AG09319 (cell line): ENCODE measurements at regions not wholly inside any gene's neighbourhood (a gene's known extent, or its start where the extent isn't known, plus 50 kb on each side); places are given as distances from the start of the nearest gene placed in this dataset.

Source experiments
- DNase-seq: peaks from one replicate; pipeline ENCODE4 v3.0.0-alpha.2; 2010; ENCODE audit warnings: low read depth; ENCODE audit errors: extremely low read depth
- CTCF ChIP-seq: IDR thresholded peaks from 2 replicates; pipeline ENCODE4 v1.5.1; 2011; ENCODE audit warnings: low read depth, mild to moderate bottlenecking, inconsistent platforms, low read length, moderate library complexity

GRCh38 chr1:208653426-208653825, 409.2 kb upstream of the PLXNA2 start:
- no peak for TF ChIP-seq CTCF
- no peak for DNase-seq

GRCh38 chr1:208654241-208654640, 410.1 kb upstream of the PLXNA2 start:
- DNase-seq, result no peak
- TF ChIP-seq CTCF, result peak; percentile 14; the same call in 1 of the 2 replicates

- TF ChIP-seq CTCF, result no peak
- no peak for DNase-seq
Measured at GRCh38 chr1:208665936-208666335, 421.8 kb upstream of the PLXNA2 start.

- no peak for TF ChIP-seq CTCF
- DNase-seq, result no peak
Measured at GRCh38 chr1:208668991-208669390, 424.8 kb upstream of the PLXNA2 start.

- TF ChIP-seq CTCF, result no peak
- DNase-seq, result no peak
Measured at GRCh38 chr1:208670778-208671177, 426.6 kb upstream of the PLXNA2 start.

- no peak for TF ChIP-seq CTCF
- no peak for DNase-seq
Measured at GRCh38 chr1:208681878-208682663, 437.9 kb upstream of the PLXNA2 start.

GRCh38 chr1:208682664-208683013, 438.5 kb upstream of the PLXNA2 start:
- DNase-seq, result no peak
- TF ChIP-seq CTCF, result no peak
